Suprapubic skin (tissue), 4 donors: ENCODE measurements at regions not wholly inside any gene's neighbourhood (a gene's known extent, or its start where the extent isn't known, plus 50 kb on each side); places are given as distances from the start of the nearest gene placed in this dataset.

Experiments used
- EP300 ChIP-seq: sonication (generic); formaldehyde crosslinking; IDR thresholded peaks from one replicate; pipeline ENCODE4 v1.6.1; 2017; ENCODE audit warnings: antibody characterized with exemption
- POLR2A ChIP-seq, 2 donors: fragments of 450-650 bp; IDR thresholded peaks; one replicate each; pipeline ENCODE4 v1.6.1; 2017; ENCODE audit warnings: antibody characterized with exemption in 2 of 2, mild to moderate bottlenecking in 2 of 2, moderate library complexity in 2 of 2
- POLR2AphosphoS5 ChIP-seq, 3 donors: sonication (generic); formaldehyde crosslinking; IDR thresholded peaks; one replicate each; pipeline ENCODE4 v1.6.1; 2017; ENCODE audit warnings: antibody characterized with exemption in 3 of 3
- TF ChIP-seq, protein P1 (sequence below), 2 donors: fragments of 200-600 bp in 1 of 2; fragments of 450-650 bp in 1 of 2; sonication (generic) in 1 of 2; IDR thresholded peaks; one replicate each; pipeline ENCODE4 v1.5.1; 2016 to 2019; ENCODE audit warnings: antibody characterized with exemption in 2 of 2, mild to moderate bottlenecking in 1 of 2, moderate library complexity in 1 of 2

DNA sequence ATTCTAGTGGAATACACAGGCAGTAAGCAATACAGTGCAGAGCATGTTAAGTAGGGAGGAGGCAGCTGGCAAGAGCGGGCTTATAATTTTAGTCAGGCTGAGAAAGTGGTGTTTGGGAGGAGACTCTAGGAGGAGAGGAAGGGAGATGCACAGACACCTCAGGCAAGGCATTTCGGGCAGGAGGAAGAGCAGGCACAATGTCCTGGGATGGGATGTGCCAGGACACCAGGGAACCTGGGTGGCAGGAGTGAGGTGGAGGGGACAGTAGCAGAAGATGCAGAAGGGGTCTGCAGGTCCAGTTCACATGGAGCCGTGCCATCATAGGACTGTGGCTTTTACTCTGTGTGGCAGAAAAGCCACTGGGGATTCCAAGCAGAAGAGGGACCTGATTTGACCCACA, 143.7 kb upstream of the FSTL4 start:
- TF ChIP-seq, protein P1, sequence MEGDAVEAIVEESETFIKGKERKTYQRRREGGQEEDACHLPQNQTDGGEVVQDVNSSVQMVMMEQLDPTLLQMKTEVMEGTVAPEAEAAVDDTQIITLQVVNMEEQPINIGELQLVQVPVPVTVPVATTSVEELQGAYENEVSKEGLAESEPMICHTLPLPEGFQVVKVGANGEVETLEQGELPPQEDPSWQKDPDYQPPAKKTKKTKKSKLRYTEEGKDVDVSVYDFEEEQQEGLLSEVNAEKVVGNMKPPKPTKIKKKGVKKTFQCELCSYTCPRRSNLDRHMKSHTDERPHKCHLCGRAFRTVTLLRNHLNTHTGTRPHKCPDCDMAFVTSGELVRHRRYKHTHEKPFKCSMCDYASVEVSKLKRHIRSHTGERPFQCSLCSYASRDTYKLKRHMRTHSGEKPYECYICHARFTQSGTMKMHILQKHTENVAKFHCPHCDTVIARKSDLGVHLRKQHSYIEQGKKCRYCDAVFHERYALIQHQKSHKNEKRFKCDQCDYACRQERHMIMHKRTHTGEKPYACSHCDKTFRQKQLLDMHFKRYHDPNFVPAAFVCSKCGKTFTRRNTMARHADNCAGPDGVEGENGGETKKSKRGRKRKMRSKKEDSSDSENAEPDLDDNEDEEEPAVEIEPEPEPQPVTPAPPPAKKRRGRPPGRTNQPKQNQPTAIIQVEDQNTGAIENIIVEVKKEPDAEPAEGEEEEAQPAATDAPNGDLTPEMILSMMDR (IDR thresholded peaks at IDR 0.05), result no peak
- TF ChIP-seq EP300 (no peak), POLR2A (IDR thresholded peaks at IDR 0.05) (no peak), POLR2AphosphoS5 (IDR thresholded peaks at IDR 0.05) (no peak)
